Right lobe of liver (tissue), 6 donors: ENCODE measurements at regions not wholly inside any gene's neighbourhood (a gene's known extent, or its start where the extent isn't known, plus 50 kb on each side); places are given as distances from the start of the nearest gene placed in this dataset.

ENCODE experiments used
- ATAC-seq, 4 donors: fragments of 200-7000 bp; cut with Tn5 transposase; one replicate each; pipeline ENCODE4 v1.9.1; 2020; ENCODE audit warnings: mild to moderate bottlenecking in 4 of 4, moderate library complexity in 4 of 4
- DNase-seq, 3 donors: peaks; one replicate each; pipeline ENCODE4 v3.0.0-alpha.2; 2020
- H3K27ac ChIP-seq, 3 donors: fragments of 200-600 bp; one replicate each; pipeline ENCODE4 v1.8.0; 2022
- H3K27me3 ChIP-seq, 2 donors: fragments of 200-600 bp; one replicate each; pipeline ENCODE4 v1.8.0; 2022
- H3K36me3 ChIP-seq, 4 donors: fragments of 200-600 bp; sonication (generic) in 1 of 4; one replicate each; pipeline versions ENCODE4 v1.5.1 to v1.8.0; 2017 to 2022; ENCODE audit warnings: control low read depth in 1 of 4
- H3K4me1 ChIP-seq, 4 donors: fragments of 200-600 bp; sonication (generic) in 1 of 4; one replicate each; pipeline versions ENCODE4 v1.5.1 to v1.8.0; 2017 to 2022; ENCODE audit warnings: control low read depth in 1 of 4
- H3K4me3 ChIP-seq, 3 donors: fragments of 200-600 bp; one replicate each; pipeline ENCODE4 v1.8.0; 2022
- H3K9me3 ChIP-seq, 4 donors: fragments of 200-600 bp; sonication (generic) in 1 of 4; one replicate each; pipeline versions ENCODE4 v1.5.1 to v1.8.0; 2017 to 2022; ENCODE audit warnings: control low read depth in 1 of 4
- CTCF ChIP-seq, 4 donors: fragments of 200-600 bp in 3 of 4; fragments of 450-650 bp in 1 of 4; IDR thresholded peaks; one replicate each; pipeline versions ENCODE4 v1.5.1 to v1.8.0; 2016 to 2022; ENCODE audit warnings: antibody characterized with exemption in 4 of 4, mild to moderate bottlenecking in 2 of 4
- POLR2A ChIP-seq: fragments of 450-650 bp; IDR thresholded peaks from one replicate; pipeline ENCODE4 v1.6.1; 2017; ENCODE audit warnings: antibody characterized with exemption, mild to moderate bottlenecking
- WGBS: methylation state at CpG from one replicate; pipeline ENCODE4 v1.1.6; 2018; ENCODE audit warnings: low coverage, low lambda C conversion rate; ENCODE audit not compliant: insufficient coverage; ENCODE audit errors: missing lambda C conversion rate; 5-methylcytosine and 5-hydroxymethylcytosine counted together
- intact Hi-C, 2 donors: fragments of 100-400 bp; cut with DNase I; formaldehyde crosslinking; loops; one replicate each; pipeline versions ENCODE4 v1.11.2 to v1.14.1; 2022
- donor health status: DM: no; HTN: yes; CAD: no.
- donor health status: DM: no; HTN: no; CAD: no.
- donor health status: DM: no; HTN: no; CAD: no.
- donor health status: DM: no; HTN: yes; CAD: no.
- donor health status: DM: no; HTN: yes; CAD: no.

- TF ChIP-seq CTCF (IDR thresholded peaks at IDR 0.05) (no peak), POLR2A (no peak)
- H3K36me3 ChIP-seq = no peaks in the 10 kb centered on the region
- intact Hi-C loops = no loop called here
- H3K27ac ChIP-seq = no peak overlapping the region
- no peak for DNase-seq
- no peaks in the 10 kb centered on the region for H3K9me3 ChIP-seq
- H3K4me1 ChIP-seq = peaks cover 0 to 8% (median 0%) of the 10 kb centered on the region in 4 donors
- H3K27me3 ChIP-seq = no peaks in the 10 kb centered on the region
- no peak overlapping the region for H3K4me3 ChIP-seq
- ATAC-seq = no peak
Observed at GRCh38 chr9:82574911-82575310, 488.0 kb downstream of the RASEF start.

- ATAC-seq = peak; percentile 7 to 26 (median 14)
- Histone ChIP-seq H3K4me3 (no peak overlapping the region), H3K27ac (peak overlapping the region; percentile 39 to 85 (median 82)), H3K36me3 (no peaks in the 10 kb centered on the region), H3K4me1 (peaks cover 0 to 49% (median 15%) of the 10 kb centered on the region in 4 donors), H3K9me3 (no peaks in the 10 kb centered on the region), H3K27me3 (no peaks in the 10 kb centered on the region)
- TF ChIP-seq POLR2A (no peak), CTCF (IDR thresholded peaks at IDR 0.05) (no peak)
- DNase-seq = no peak
- WGBS = 13% methylated on average over 2 of the region's 2 CpGs
- intact Hi-C loops = no loop called here
Observed at GRCh38 chr9:82580921-82581320, 482.0 kb downstream of the RASEF start.

GRCh38 chr9:82581516-82581915 is 481.4 kb downstream of the RASEF start:
- no peaks in the 10 kb centered on the region for H3K27me3 ChIP-seq
- no peak overlapping the region for H3K4me3 ChIP-seq
- WGBS = 85% methylated on average over 1 of the region's 1 CpG
- peak overlapping the region; percentile 39 to 85 (median 82) for H3K27ac ChIP-seq
- no peak for ATAC-seq
- no peaks in the 10 kb centered on the region for H3K9me3 ChIP-seq
- H3K4me1 ChIP-seq = peaks cover 0 to 48% (median 15%) of the 10 kb centered on the region in 4 donors
- TF ChIP-seq POLR2A (no peak), CTCF (IDR thresholded peaks at IDR 0.05) (no peak)
- DNase-seq = no peak
- intact Hi-C loops = no loop called here
- H3K36me3 ChIP-seq = no peaks in the 10 kb centered on the region

- Histone ChIP-seq H3K27me3 (no peaks in the 10 kb centered on the region), H3K27ac (peak overlapping the region in 2 of 3 donors; percentile 82 to 85), H3K36me3 (no peaks in the 10 kb centered on the region), H3K4me3 (no peak overlapping the region), H3K4me1 (peaks cover 0 to 43% (median 15%) of the 10 kb centered on the region in 4 donors), H3K9me3 (no peaks in the 10 kb centered on the region)
- intact Hi-C loops = no loop called here
- WGBS = 62% methylated on average over 4 of the region's 5 CpGs
- peak in 1 of 4 donors; percentile 12 for ATAC-seq
- no peak for TF ChIP-seq POLR2A
- TF ChIP-seq CTCF (IDR thresholded peaks at IDR 0.05) = no peak
- no peak for DNase-seq
Observed at GRCh38 chr9:82581935-82582334, 481.0 kb downstream of the RASEF start.

- ATAC-seq = peak; percentile 61 to 67 (median 64)
- Histone ChIP-seq H3K4me3 (no peak overlapping the region), H3K9me3 (no peaks in the 10 kb centered on the region), H3K4me1 (peaks cover 0 to 42% (median 15%) of the 10 kb centered on the region in 4 donors), H3K27me3 (no peaks in the 10 kb centered on the region), H3K27ac (peak overlapping the region in 2 of 3 donors; percentile 82 to 85), H3K36me3 (no peaks in the 10 kb centered on the region)
- WGBS = 24% methylated on average over 1 of the region's 1 CpG
- TF ChIP-seq CTCF (IDR thresholded peaks at IDR 0.05) = peak in 1 of 4 donors; percentile 17
- no peak for TF ChIP-seq POLR2A
- no peak for DNase-seq
- intact Hi-C loops = no loop called here
Observed at GRCh38 chr9:82582693-82583092, 480.2 kb downstream of the RASEF start.
